ENCODE measurements at regions not wholly inside any gene's neighbourhood (a gene's known extent, or its start where the extent isn't known, plus 50 kb on each side); places are given as distances from the start of the nearest gene placed in this dataset.

- TF ChIP-seq CTCF (conservative IDR thresholded peaks at IDR 0.05; ENCODE audit: low read length) (no peak), EZH2phosphoT487 (IDR thresholded peaks at IDR 0.05; ENCODE audit: borderline replicate concordance) (no peak)
Observed at GRCh38 chr2:120829633-120830025, 94.0 kb downstream of the GLI2 start.
